ACC112 (cell line): ENCODE measurements at regions not wholly inside any gene's neighbourhood (a gene's known extent, or its start where the extent isn't known, plus 50 kb on each side); places are given as distances from the start of the nearest gene placed in this dataset.
A peak's percentile ranks its signal among the peaks of the same experiment; 100 is the strongest.
"Not testable (repeated sequence)": the region's sequence is repeated elsewhere in the genome, so short reads cannot be mapped to it uniquely, and the experiment has no call there.

Experiments used
- H2AFZ ChIP-seq: fragments of 200-600 bp; sonication (generic); one replicate; pipeline ENCODE4 v1.6.0; 2017; ENCODE audit warnings: antibody characterized with exemption, low read length; ENCODE audit not compliant: unreplicated experiment
- H3K27ac ChIP-seq: fragments of 200-600 bp; sonication (generic); 2 replicates; pipeline ENCODE4 v1.5.1; 2014; ENCODE audit warnings: low read depth, mild to moderate bottlenecking, antibody characterized with exemption, low read length, moderate library complexity
- H3K27me3 ChIP-seq: fragments of 200-600 bp; sonication (generic); 2 replicates; pipeline ENCODE4 v1.6.1; 2014; ENCODE audit warnings: mild to moderate bottlenecking, antibody characterized with exemption, low read length, moderate library complexity, mixed read lengths; ENCODE audit not compliant: insufficient read depth
- H3K36me3 ChIP-seq: fragments of 200-600 bp; sonication (generic); 2 replicates; pipeline ENCODE4 v1.6.1; 2016; ENCODE audit warnings: mild to moderate bottlenecking, antibody characterized with exemption, low read length, moderate library complexity, mixed read lengths; ENCODE audit not compliant: insufficient read depth
- H3K4me1 ChIP-seq: fragments of 200-600 bp; sonication (generic); one replicate; pipeline ENCODE4 v1.6.1; 2016; ENCODE audit warnings: low read length, mixed read lengths; ENCODE audit not compliant: insufficient read depth, unreplicated experiment, control insufficient read depth
- H3K4me3 ChIP-seq: fragments of 200-600 bp; sonication (generic); 2 replicates; pipeline ENCODE4 v1.5.1; 2014; ENCODE audit warnings: mild to moderate bottlenecking, low read depth, low read length
- H3K79me2 ChIP-seq: fragments of 200-600 bp; sonication (generic); one replicate; pipeline ENCODE4 v1.6.0; 2016; ENCODE audit warnings: low read length; ENCODE audit not compliant: control insufficient read depth, unreplicated experiment, insufficient read depth

DNA sequence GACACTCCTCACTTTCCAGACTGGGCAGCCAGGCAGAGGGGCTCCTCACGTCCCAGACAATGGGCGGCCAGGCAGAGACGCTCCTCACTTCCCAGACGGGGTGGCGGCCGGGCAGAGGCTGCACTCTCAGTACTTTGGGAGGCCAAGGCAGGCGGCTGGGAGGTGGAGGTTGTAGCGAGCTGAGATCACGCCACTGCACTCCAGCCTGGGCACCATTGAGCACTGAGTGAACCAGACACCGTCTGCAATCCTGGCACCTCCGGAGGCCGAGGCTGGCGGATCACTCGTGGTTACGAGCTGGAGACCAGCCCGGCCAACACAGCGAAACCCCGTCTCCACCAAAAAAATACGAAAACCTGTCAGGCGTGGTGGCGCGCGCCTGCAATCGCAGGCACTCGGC lies 134.1 kb upstream of the BOD1L1 start:
- H3K4me1 ChIP-seq, H2AFZ ChIP-seq, H3K27ac ChIP-seq, H3K27me3 ChIP-seq, H3K79me2 ChIP-seq, H3K4me3 ChIP-seq, H3K36me3 ChIP-seq: not testable (repeated sequence)

DNA sequence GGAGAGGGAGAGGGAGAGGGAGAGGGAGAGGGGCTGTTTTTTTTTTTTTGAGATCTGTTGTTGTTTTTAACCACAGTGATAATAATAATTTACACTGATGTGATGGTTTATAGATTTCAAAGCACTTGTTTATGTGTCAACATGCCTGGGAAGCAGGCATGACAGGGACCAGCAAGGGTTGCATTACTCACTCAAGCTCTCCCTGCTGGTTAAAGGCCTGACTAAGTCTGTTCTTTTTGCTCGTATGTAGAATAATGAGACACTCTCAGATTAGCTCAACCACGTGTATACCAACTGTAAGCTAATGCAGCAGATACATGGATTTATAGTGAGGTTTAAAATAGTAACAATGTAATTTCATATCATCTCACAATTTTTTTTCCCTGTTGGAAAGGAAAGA lies 134.6 kb upstream of the BOD1L1 start:
- Histone ChIP-seq H3K4me3 (no peak overlapping the region), H3K27ac (no peak overlapping the region), H2AFZ (no peak overlapping the region)

DNA sequence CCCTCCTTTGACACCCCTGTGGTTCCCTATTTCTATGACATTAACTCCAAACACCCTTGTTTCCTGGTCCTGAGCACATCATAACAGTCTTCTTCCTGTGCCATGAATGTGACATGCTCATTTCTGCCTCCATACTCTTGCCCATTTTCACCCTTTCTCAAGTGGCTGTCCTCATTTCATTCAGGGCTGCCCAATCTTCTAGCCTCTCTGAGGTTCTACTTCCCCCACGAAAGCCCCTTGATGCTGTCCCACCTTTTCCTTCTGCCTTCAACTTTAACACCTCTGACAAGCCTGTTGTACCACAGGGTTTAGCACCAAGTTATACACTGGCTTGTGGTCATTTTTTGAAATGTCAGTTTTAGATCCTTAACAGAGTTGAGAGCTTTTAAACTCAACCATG lies 136.2 kb upstream of the BOD1L1 start:
- Histone ChIP-seq H3K4me1 (peaks cover 10% of the 10 kb centered on the region), H3K79me2 (no peaks in the 10 kb centered on the region), H3K36me3 (no peaks in the 10 kb centered on the region), H2AFZ (no peak overlapping the region), H3K4me3 (no peak overlapping the region), H3K27me3 (no peaks in the 10 kb centered on the region), H3K27ac (no peak overlapping the region)

More for the DNA sequence above, 134.6 kb upstream of the BOD1L1 start:
- Histone ChIP-seq H3K36me3 (no peaks in the 10 kb centered on the region), H3K27me3 (no peaks in the 10 kb centered on the region), H3K4me1 (peaks cover 10% of the 10 kb centered on the region), H3K79me2 (no peaks in the 10 kb centered on the region)

GRCh38 chr4:13765539-13765938 lies 138.0 kb upstream of the BOD1L1 start:
- no peak overlapping the region for H3K27ac ChIP-seq
- no peaks in the 10 kb centered on the region for H3K27me3 ChIP-seq
- H3K4me1 ChIP-seq = peaks cover 10% of the 10 kb centered on the region
- H3K4me3 ChIP-seq = no peak overlapping the region
- H2AFZ ChIP-seq = peak overlapping the region; percentile 23
- no peaks in the 10 kb centered on the region for H3K36me3 ChIP-seq
- H3K79me2 ChIP-seq = no peaks in the 10 kb centered on the region

GRCh38 chr4:13766761-13767540 lies 139.4 kb upstream of the BOD1L1 start:
- H3K27ac ChIP-seq = no peak overlapping the region
- H3K4me3 ChIP-seq = no peak overlapping the region
- no peak overlapping the region for H2AFZ ChIP-seq
- no peaks in the 10 kb centered on the region for H3K36me3 ChIP-seq
- H3K27me3 ChIP-seq = no peaks in the 10 kb centered on the region
- no peaks in the 10 kb centered on the region for H3K79me2 ChIP-seq
- H3K4me1 ChIP-seq = peaks cover 10% of the 10 kb centered on the region

DNA sequence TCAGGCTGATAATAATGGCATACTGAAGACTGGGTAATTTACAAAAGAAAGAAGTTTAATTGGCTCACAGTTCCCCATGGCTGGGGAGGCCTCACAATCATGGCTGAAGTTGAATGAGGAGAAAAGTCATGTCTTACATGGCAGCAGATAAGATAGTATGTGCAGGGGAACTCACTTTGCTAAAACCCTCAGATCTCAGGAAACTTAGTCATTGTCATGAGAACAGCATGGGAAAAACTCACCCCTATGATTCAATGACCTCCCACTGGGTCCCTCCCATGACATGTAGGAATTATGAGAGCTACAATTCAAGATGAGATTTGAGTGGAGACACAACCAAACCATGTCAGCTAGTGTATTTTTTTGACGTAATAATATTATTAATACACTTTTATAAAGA lies 149.8 kb upstream of the BOD1L1 start:
- Histone ChIP-seq H2AFZ (no peak overlapping the region), H3K4me1 (no peaks in the 10 kb centered on the region), H3K79me2 (no peaks in the 10 kb centered on the region), H3K36me3 (no peaks in the 10 kb centered on the region), H3K27ac (no peak overlapping the region), H3K4me3 (no peak overlapping the region), H3K27me3 (no peaks in the 10 kb centered on the region)

DNA sequence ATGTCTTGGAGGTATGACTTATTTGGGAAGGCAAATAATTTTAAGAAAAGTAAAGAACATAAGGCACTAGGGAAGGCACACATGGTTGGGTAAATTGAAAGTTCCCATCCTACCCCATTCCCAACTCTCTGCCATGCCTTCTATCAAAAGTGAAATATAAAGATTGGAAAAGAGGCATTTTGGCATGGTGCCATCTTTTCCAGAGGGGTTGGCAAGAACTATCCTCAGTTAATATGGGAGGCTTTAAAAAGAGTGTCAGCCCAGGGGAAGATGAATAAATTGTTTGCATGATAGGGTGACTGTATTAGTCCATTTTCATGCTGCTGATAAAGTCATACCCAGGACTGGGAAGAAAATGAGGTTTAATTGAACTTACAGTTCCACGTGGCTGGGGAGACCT lies 150.8 kb upstream of the BOD1L1 start:
- Histone ChIP-seq H3K27me3 (no peaks in the 10 kb centered on the region), H2AFZ (no peak overlapping the region), H3K4me1 (no peaks in the 10 kb centered on the region), H3K4me3 (no peak overlapping the region), H3K27ac (no peak overlapping the region), H3K36me3 (no peaks in the 10 kb centered on the region), H3K79me2 (no peaks in the 10 kb centered on the region)

GRCh38 chr4:13782231-13782630 lies 154.7 kb upstream of the BOD1L1 start:
- H3K27me3 ChIP-seq = no peaks in the 10 kb centered on the region
- H3K4me3 ChIP-seq = no peak overlapping the region
- no peaks in the 10 kb centered on the region for H3K79me2 ChIP-seq
- H2AFZ ChIP-seq = no peak overlapping the region
- no peak overlapping the region for H3K27ac ChIP-seq
- H3K36me3 ChIP-seq = no peaks in the 10 kb centered on the region
- H3K4me1 ChIP-seq = no peaks in the 10 kb centered on the region

GRCh38 chr4:13783800-13784411 lies 156.4 kb upstream of the BOD1L1 start:
- Histone ChIP-seq H3K36me3 (no peaks in the 10 kb centered on the region), H3K4me3 (no peak overlapping the region), H3K79me2 (no peaks in the 10 kb centered on the region), H3K27ac (no peak overlapping the region), H3K4me1 (no peaks in the 10 kb centered on the region), H2AFZ (no peak overlapping the region), H3K27me3 (no peaks in the 10 kb centered on the region)

DNA sequence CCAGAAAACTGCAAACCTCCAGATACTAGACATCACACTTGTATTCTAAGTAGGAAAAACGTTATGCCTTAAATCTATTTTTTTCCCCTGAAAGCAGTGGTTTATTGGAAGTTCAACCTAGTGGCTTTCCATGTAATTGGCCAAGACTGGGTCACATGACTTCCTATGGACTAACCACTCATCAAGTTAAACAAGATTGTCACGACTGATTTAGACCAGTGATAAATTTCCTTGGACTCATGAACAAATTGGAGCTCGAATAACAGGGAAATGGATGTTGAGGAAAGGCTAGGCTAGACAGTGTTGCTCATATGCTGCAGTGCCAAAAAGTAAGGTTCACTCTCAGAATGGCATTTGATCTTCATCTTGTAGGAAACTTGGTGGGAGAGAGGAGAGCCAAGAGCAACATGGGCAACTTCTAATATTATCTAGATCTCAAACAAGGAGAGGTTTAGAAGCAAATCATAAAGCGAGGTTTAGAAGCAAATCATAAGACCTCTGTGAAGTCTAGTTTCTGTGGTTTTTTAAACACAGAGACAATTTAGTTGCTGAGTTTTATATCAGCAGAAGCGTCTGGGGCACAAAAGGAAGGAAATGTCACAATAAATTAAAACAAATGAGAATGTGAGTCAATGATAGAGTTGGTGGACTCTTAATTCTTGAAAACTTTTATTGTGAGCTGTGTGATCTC lies 165.6 kb upstream of the BOD1L1 start:
- Histone ChIP-seq H3K4me1 (no peaks in the 10 kb centered on the region), H3K79me2 (no peaks in the 10 kb centered on the region), H2AFZ (peak overlapping the region; percentile 17), H3K4me3 (no peak overlapping the region), H3K27ac (no peak overlapping the region), H3K36me3 (no peaks in the 10 kb centered on the region), H3K27me3 (no peaks in the 10 kb centered on the region)
